Transverse colon (tissue), 4 donors: ENCODE measurements at regions not wholly inside any gene's neighbourhood (a gene's known extent, or its start where the extent isn't known, plus 50 kb on each side); places are given as distances from the start of the nearest gene placed in this dataset.

Experiments
- CTCF ChIP-seq, 5 experiments: fragments of 200-600 bp in 3 of 5; fragments of 450-650 bp in 2 of 5; sonication (generic) in 3 of 5; IDR thresholded peaks; 1 replicate in 2 of 5; 2 replicates in 3 of 5; pipeline ENCODE4 v1.5.1; 2016 to 2017; ENCODE audit warnings: antibody characterized with exemption in 5 of 5, inconsistent platforms in 3 of 5, mild to moderate bottlenecking in 2 of 5, moderate library complexity in 1 of 5
- EP300 ChIP-seq: sonication (generic); formaldehyde crosslinking; IDR thresholded peaks from one replicate; pipeline ENCODE4 v1.6.1; 2017; ENCODE audit warnings: antibody characterized with exemption, low read depth
- POLR2A ChIP-seq: fragments of 450-650 bp; IDR thresholded peaks from one replicate; pipeline ENCODE4 v1.6.1; 2016; ENCODE audit warnings: antibody characterized with exemption, mild to moderate bottlenecking, moderate library complexity
- POLR2AphosphoS5 ChIP-seq, 3 donors: sonication (generic); formaldehyde crosslinking; IDR thresholded peaks; one replicate each; pipeline ENCODE4 v1.6.1; 2016; ENCODE audit warnings: antibody characterized with exemption in 3 of 3

- TF ChIP-seq CTCF (IDR thresholded peaks at IDR 0.05) = no peak
- TF ChIP-seq EP300 = no peak
- TF ChIP-seq POLR2A = no peak
- no peak for TF ChIP-seq POLR2AphosphoS5 (IDR thresholded peaks at IDR 0.05)
These were observed 415.8 kb downstream of the PREX1 start for GRCh38 chr20:48411919-48412522.
